ENCODE measurements at regions not wholly inside any gene's neighbourhood (a gene's known extent, or its start where the extent isn't known, plus 50 kb on each side); places are given as distances from the start of the nearest gene placed in this dataset.

GRCh38 chr13:104065328-104065727 is 999.1 kb upstream of the SLC10A2 start:
- H3K4me1 ChIP-seq = no peaks in the 10 kb centered on the region
- intact Hi-C loops (cut with DNase I) = no loop called here
- H3K36me3 ChIP-seq = no peaks in the 10 kb centered on the region
- H3K27ac ChIP-seq = no peak overlapping the region
- H3K9me3 ChIP-seq = no peaks in the 10 kb centered on the region
- no peak overlapping the region for H3K4me3 ChIP-seq
- TF ChIP-seq CTCF (IDR thresholded peaks at IDR 0.05) = no peak
- DNase-seq (no peak), ATAC-seq (no peak)
- H3K27me3 ChIP-seq (ENCODE audit: low read depth) = no peaks in the 10 kb centered on the region

DNA sequence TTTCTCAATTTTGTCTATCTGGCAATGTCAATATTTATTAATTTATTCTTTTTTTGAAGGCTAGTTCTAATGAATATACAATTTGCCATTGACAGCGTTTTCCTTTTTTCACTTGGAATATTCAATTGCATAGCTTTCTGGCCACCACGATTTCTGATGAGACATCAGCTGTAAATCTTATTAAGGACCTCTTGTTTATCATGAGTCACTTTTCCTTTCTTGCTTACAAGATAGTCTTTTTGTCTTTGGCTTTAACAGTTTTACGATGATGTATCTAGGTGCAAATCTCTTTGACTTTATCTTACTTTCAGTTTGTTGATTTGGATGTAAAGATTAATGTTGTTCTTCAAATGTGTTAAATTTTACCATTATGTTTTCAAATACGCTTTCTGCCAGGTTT is 991.6 kb upstream of the SLC10A2 start:
- no peaks in the 10 kb centered on the region for H3K27me3 ChIP-seq (ENCODE audit: low read depth)
- no peaks in the 10 kb centered on the region for H3K36me3 ChIP-seq
- no peak overlapping the region for H3K27ac ChIP-seq
- no peak for TF ChIP-seq CTCF (IDR thresholded peaks at IDR 0.05)
- intact Hi-C loops (cut with DNase I) = no loop called here
- H3K4me1 ChIP-seq = no peaks in the 10 kb centered on the region
- ATAC-seq (no peak), DNase-seq (no peak)
- no peaks in the 10 kb centered on the region for H3K9me3 ChIP-seq
- no peak overlapping the region for H3K4me3 ChIP-seq

DNA sequence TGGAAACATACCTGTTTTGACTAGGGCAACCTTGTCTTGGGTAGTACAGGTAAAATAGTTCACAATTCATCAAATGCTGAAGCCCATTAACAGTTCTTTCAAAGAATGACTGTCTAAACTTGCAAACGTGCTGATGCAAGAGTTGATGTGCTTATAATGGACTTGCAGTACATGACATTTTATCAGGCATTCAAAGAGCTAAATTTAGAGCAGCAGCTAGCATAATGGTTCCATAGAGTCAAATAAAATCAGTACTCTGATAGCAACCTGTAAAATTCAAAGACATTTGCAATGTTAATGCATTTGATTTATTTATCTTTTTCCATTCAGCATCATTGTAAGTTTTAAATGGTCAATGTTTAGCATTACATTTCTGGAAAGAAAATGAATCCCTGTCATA is 979.7 kb upstream of the SLC10A2 start:
- ATAC-seq (no peak), DNase-seq (no peak)
- no peaks in the 10 kb centered on the region for H3K36me3 ChIP-seq
- no peaks in the 10 kb centered on the region for H3K4me1 ChIP-seq
- no peak overlapping the region for H3K4me3 ChIP-seq
- no peaks in the 10 kb centered on the region for H3K9me3 ChIP-seq
- intact Hi-C loops (cut with DNase I) = no loop called here
- TF ChIP-seq CTCF (IDR thresholded peaks at IDR 0.05) = no peak
- H3K27ac ChIP-seq = no peak overlapping the region
- no peaks in the 10 kb centered on the region for H3K27me3 ChIP-seq (ENCODE audit: low read depth)

GRCh38 chr13:104043184-104043583 is 977.0 kb upstream of the SLC10A2 start:
- DNase-seq (no peak), ATAC-seq (no peak)
- Histone ChIP-seq H3K27me3 (ENCODE audit: low read depth) (no peaks in the 10 kb centered on the region), H3K4me3 (no peak overlapping the region), H3K9me3 (no peaks in the 10 kb centered on the region), H3K27ac (no peak overlapping the region), H3K4me1 (no peaks in the 10 kb centered on the region), H3K36me3 (no peaks in the 10 kb centered on the region)
- TF ChIP-seq CTCF (IDR thresholded peaks at IDR 0.05) = no peak
- intact Hi-C loops (cut with DNase I) = no loop called here

GRCh38 chr13:104034891-104035290 is 968.7 kb upstream of the SLC10A2 start:
- Histone ChIP-seq H3K27me3 (ENCODE audit: low read depth) (no peaks in the 10 kb centered on the region), H3K4me1 (no peaks in the 10 kb centered on the region), H3K9me3 (no peaks in the 10 kb centered on the region), H3K36me3 (no peaks in the 10 kb centered on the region), H3K4me3 (no peak overlapping the region), H3K27ac (no peak overlapping the region)
- TF ChIP-seq CTCF (IDR thresholded peaks at IDR 0.05) = no peak
- ATAC-seq (no peak), DNase-seq (no peak)
- intact Hi-C loops (cut with DNase I) = no loop called here

DNA sequence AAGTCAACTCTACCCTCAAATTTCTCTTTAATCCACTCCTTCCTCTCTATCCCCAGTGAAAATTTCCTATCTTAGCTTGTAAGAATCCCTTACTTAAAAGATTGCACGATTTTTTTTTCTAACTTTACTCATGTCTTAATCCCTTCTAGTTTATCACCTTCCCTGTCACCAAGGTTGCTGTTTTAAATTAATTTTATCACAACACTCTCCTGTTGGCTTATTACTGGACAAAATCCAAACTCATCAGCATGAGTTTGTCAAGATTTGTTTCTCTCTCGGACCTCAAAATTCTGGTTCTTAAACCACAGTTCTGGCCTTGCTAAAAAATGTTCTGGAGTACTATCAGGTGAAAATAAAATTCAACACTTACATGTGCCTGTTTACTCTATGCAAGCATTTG is 959.1 kb upstream of the SLC10A2 start:
- TF ChIP-seq CTCF (IDR thresholded peaks at IDR 0.05) = no peak
- H3K36me3 ChIP-seq = no peaks in the 10 kb centered on the region
- no peak for ATAC-seq

More for the DNA sequence above, 959.1 kb upstream of the SLC10A2 start:
- H3K27ac ChIP-seq = no peak overlapping the region
- DNase-seq = no peak
- H3K4me1 ChIP-seq = no peaks in the 10 kb centered on the region
- H3K4me3 ChIP-seq = no peak overlapping the region
- intact Hi-C loops (cut with DNase I) = no loop called here
- H3K9me3 ChIP-seq = no peaks in the 10 kb centered on the region
- H3K27me3 ChIP-seq (ENCODE audit: low read depth) = no peaks in the 10 kb centered on the region
